Smooth muscle cell (in vitro differentiated cells): ENCODE measurements at regions not wholly inside any gene's neighbourhood (a gene's known extent, or its start where the extent isn't known, plus 50 kb on each side); places are given as distances from the start of the nearest gene placed in this dataset.

Experiments used
- DNase-seq: peaks from one replicate; lab custom pipeline; 2025; ENCODE audit not compliant: unreplicated experiment; lab: John Stamatoyannopoulos, UW
- H2AFZ ChIP-seq: fragments of 200-600 bp; sonication (generic); 2 replicates; pipeline ENCODE4 v1.6.0; 2016; ENCODE audit warnings: antibody characterized with exemption, low read depth, mild to moderate bottlenecking
- H3F3A ChIP-seq: fragments of 200-600 bp; sonication (generic); 2 replicates; pipeline ENCODE4 v1.6.0; 2017; ENCODE audit warnings: antibody characterized with exemption, low read depth
- H3K27ac ChIP-seq: fragments of 200-600 bp; sonication (generic); 2 replicates; pipeline ENCODE4 v1.5.1; 2016; ENCODE audit warnings: low read depth, mild to moderate bottlenecking
- H3K27me3 ChIP-seq: fragments of 200-600 bp; sonication (generic); 2 replicates; pipeline ENCODE4 v1.6.1; 2016; ENCODE audit warnings: low read depth, mild to moderate bottlenecking
- H3K36me3 ChIP-seq: fragments of 200-600 bp; sonication (generic); 2 replicates; pipeline ENCODE4 v1.5.1; 2016; ENCODE audit warnings: low read depth
- H3K4me1 ChIP-seq: fragments of 200-600 bp; sonication (generic); 2 replicates; pipeline ENCODE4 v1.5.1; 2016; ENCODE audit warnings: low read depth
- H3K4me2 ChIP-seq: fragments of 200-600 bp; sonication (generic); 2 replicates; pipeline ENCODE4 v1.6.0; 2016; ENCODE audit warnings: mild to moderate bottlenecking
- H3K4me3 ChIP-seq: fragments of 200-600 bp; sonication (generic); 2 replicates; pipeline ENCODE4 v1.5.1; 2016; ENCODE audit warnings: mild to moderate bottlenecking
- H3K79me2 ChIP-seq: fragments of 200-600 bp; sonication (generic); 2 replicates; pipeline ENCODE4 v1.6.0; 2016; ENCODE audit warnings: low read depth, mild to moderate bottlenecking
- H3K9ac ChIP-seq: fragments of 200-600 bp; sonication (generic); 2 replicates; pipeline ENCODE4 v1.6.0; 2016; ENCODE audit warnings: low read depth
- H3K9me3 ChIP-seq: fragments of 200-600 bp; sonication (generic); replicated peaks from 2 replicates; pipeline ENCODE4 v1.5.1; 2016; ENCODE audit warnings: low read depth
- H4K20me1 ChIP-seq: fragments of 200-600 bp; sonication (generic); 2 replicates; pipeline ENCODE4 v1.6.0; 2016; ENCODE audit warnings: low read depth
- WGBS: methylation state at CpG from one replicate; pipeline ENCODE4 v1.1.7; 2016; ENCODE audit warnings: low lambda C conversion rate; 5-methylcytosine and 5-hydroxymethylcytosine counted together
- TF ChIP-seq, protein P1 (sequence below): fragments of 200-600 bp; sonication (generic); IDR thresholded peaks from 2 replicates; pipeline ENCODE4 v1.5.1; 2017; ENCODE audit warnings: borderline replicate concordance, mild to moderate bottlenecking, antibody characterized with exemption; ENCODE audit not compliant: insufficient read depth, poor library complexity, severe bottlenecking

DNA sequence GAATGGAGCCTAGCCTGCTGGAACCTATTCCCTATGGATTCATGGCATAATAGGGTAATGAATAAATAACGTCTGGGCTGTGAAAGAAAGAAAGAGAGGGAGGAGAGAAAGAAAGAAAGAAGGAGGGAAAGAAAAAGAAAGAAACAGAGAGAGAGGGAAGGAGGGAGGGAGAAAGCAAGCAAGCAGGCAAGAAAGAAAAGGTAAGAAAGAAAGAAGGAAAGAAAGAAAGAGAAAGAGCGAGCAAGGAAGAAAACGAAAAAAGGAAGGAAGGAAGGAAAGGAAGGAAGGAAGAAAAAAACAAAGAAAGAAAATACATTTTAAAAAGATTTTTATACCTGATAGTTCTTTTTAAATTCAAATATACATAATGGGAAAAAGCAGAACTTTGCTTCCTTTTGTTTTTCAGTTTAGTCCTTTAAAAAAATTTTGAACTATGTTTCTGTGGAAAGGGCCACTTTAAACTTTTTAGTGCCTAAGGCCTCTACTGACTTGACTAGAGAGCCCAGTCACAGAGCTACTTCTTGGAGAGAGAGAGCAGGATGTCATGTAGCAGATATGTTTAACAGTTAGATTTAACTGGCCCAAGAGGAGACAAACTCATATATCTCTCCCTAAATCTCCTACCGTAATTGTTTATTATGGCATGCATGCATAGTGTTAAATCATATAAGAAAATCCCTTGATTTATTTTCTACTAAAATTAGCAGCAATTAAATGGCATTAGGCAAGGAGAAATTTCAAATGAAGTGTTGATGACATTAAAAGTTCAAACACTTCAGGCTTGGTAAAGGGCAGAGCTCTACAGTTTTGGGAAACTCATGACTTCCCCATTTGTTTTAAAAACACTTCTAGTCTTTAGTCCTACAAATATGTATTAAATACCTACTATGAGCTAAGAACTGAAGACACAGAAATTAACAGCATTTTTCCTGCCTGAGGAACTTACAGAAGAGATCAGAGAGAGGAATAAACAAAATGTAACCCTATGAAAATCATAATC is 305.5 kb downstream of the BCAT1 start:
- no peak overlapping the region for H3K4me2 ChIP-seq
- H3K9me3 ChIP-seq = no peaks in the 10 kb centered on the region
- DNase-seq = no peak
- H3K27me3 ChIP-seq = no peaks in the 10 kb centered on the region
- H2AFZ ChIP-seq = peak overlapping the region; percentile 72
- TF ChIP-seq, protein P1, sequence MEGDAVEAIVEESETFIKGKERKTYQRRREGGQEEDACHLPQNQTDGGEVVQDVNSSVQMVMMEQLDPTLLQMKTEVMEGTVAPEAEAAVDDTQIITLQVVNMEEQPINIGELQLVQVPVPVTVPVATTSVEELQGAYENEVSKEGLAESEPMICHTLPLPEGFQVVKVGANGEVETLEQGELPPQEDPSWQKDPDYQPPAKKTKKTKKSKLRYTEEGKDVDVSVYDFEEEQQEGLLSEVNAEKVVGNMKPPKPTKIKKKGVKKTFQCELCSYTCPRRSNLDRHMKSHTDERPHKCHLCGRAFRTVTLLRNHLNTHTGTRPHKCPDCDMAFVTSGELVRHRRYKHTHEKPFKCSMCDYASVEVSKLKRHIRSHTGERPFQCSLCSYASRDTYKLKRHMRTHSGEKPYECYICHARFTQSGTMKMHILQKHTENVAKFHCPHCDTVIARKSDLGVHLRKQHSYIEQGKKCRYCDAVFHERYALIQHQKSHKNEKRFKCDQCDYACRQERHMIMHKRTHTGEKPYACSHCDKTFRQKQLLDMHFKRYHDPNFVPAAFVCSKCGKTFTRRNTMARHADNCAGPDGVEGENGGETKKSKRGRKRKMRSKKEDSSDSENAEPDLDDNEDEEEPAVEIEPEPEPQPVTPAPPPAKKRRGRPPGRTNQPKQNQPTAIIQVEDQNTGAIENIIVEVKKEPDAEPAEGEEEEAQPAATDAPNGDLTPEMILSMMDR = no peak
- 62% methylated on average over 4 of the region's 4 CpGs for WGBS
- H3F3A ChIP-seq = no peaks in the 10 kb centered on the region
- no peaks in the 10 kb centered on the region for H4K20me1 ChIP-seq
- H3K27ac ChIP-seq = no peak overlapping the region
- H3K9ac ChIP-seq = no peak overlapping the region
- H3K4me1 ChIP-seq = no peaks in the 10 kb centered on the region
- no peak overlapping the region for H3K4me3 ChIP-seq
- H3K79me2 ChIP-seq = no peaks in the 10 kb centered on the region
- no peaks in the 10 kb centered on the region for H3K36me3 ChIP-seq

DNA sequence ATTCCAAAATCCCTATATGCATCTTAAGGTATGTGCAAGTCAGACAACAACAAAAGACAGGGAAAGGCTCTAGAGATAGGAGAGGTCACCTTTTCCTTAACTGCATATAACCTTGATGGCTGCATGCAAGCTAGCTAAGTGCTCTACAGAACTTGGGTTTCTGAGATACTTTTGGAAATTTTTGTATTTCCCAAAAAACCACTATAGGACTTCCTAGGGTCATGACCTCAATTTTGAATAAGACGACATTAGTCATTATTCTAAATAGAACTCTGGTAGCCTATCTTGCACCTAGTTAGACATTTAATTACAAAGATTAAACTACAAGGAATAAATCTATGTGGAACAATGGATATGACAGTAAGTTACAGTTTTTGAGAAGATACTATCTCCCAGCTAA is 309.3 kb downstream of the BCAT1 start:
- TF ChIP-seq, protein P1 = no peak
- H3K9me3 ChIP-seq = no peaks in the 10 kb centered on the region
- 31% methylated on average over 1 of the region's 1 CpG for WGBS
- H3K79me2 ChIP-seq = no peaks in the 10 kb centered on the region
- no peaks in the 10 kb centered on the region for H3F3A ChIP-seq
- no peak overlapping the region for H3K4me3 ChIP-seq
- H4K20me1 ChIP-seq = no peaks in the 10 kb centered on the region
- no peaks in the 10 kb centered on the region for H3K27me3 ChIP-seq
- H3K4me1 ChIP-seq = no peaks in the 10 kb centered on the region
- H3K36me3 ChIP-seq = no peaks in the 10 kb centered on the region
- no peak overlapping the region for H3K9ac ChIP-seq
- H2AFZ ChIP-seq = no peak overlapping the region
- no peak for DNase-seq
- H3K27ac ChIP-seq = no peak overlapping the region
- H3K4me2 ChIP-seq = no peak overlapping the region

DNA sequence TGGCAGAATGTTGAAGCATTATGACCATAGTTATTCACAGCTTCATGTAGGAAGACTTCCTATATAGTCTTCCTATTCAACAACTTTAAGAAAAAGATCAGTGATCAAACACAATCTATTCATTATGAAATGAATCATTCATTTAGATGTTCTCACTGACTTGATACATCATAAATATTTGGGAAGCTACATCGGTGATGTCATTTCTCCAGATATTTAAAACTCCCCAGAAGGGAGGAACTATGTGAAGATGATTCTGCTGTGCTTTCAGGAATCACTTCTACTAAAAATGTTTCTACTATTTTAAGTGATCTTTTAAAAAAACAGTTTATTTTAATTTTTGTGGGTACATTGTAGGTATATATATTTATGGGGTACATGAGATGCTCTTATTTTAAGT is 316.4 kb downstream of the BCAT1 start:
- TF ChIP-seq, protein P1 = no peak
- H3K4me2 ChIP-seq = no peak overlapping the region
- no peak overlapping the region for H3K4me3 ChIP-seq
- no peak overlapping the region for H2AFZ ChIP-seq
- no peaks in the 10 kb centered on the region for H4K20me1 ChIP-seq
- no peaks in the 10 kb centered on the region for H3K36me3 ChIP-seq
- H3K9me3 ChIP-seq = no peaks in the 10 kb centered on the region
- H3K4me1 ChIP-seq = no peaks in the 10 kb centered on the region
- H3F3A ChIP-seq = no peaks in the 10 kb centered on the region
- H3K27ac ChIP-seq = no peak overlapping the region
- DNase-seq = no peak
- no peaks in the 10 kb centered on the region for H3K79me2 ChIP-seq
- H3K27me3 ChIP-seq = no peaks in the 10 kb centered on the region
- WGBS = 95% methylated on average over 1 of the region's 1 CpG
- no peak overlapping the region for H3K9ac ChIP-seq
